ENCODE measurements at regions not wholly inside any gene's neighbourhood (a gene's known extent, or its start where the extent isn't known, plus 50 kb on each side); places are given as distances from the start of the nearest gene placed in this dataset.
A peak's percentile ranks its signal among the peaks of the same experiment; 100 is the strongest.

DNA sequence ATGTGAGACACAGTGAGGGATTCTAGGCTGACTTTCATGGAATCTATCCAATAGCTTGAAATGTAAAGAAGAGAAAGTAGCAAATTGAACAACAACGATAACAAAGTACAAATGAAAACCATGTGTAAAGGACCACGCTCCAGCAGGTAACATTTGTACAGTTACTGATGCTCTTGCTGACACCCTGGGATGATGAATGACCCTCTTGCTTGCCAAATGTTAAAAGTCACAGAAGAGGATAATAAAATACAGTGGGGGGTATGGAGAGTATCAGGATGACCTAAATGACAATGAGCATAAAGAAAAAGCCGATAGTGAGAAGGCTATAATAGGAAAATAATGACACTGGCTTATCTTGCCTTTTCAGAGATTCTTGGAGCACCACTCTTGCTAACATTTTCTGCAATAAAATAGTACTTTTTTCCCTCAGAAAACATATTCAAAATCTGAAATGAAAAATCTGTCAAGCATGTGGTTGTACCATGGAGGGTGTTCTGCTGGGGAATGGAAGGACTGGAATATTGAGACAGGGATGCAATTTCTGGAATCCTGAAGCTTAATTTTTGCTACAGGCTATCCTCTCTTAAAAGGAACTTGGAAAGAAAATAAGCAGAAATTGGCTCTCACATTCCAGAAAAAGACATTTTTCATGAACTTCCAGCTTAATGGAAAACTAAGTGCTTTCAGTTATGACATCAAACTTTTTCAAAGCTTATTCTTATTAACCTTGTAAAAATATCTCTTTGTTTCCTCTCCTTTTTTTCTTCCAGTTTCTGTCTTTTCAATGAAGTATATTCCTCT lies 303.2 kb upstream of the GHITM start:
- no peaks in the 10 kb centered on the region for H3K9me3 ChIP-seq
- DNase-seq: no peak
- H3K27me3 ChIP-seq: no peaks in the 10 kb centered on the region
- peak overlapping the region; percentile 14; the same call in 1 of the 2 replicates for H3K4me3 ChIP-seq (ENCODE audit: low read depth, low read length)
- TF ChIP-seq, protein P1, sequence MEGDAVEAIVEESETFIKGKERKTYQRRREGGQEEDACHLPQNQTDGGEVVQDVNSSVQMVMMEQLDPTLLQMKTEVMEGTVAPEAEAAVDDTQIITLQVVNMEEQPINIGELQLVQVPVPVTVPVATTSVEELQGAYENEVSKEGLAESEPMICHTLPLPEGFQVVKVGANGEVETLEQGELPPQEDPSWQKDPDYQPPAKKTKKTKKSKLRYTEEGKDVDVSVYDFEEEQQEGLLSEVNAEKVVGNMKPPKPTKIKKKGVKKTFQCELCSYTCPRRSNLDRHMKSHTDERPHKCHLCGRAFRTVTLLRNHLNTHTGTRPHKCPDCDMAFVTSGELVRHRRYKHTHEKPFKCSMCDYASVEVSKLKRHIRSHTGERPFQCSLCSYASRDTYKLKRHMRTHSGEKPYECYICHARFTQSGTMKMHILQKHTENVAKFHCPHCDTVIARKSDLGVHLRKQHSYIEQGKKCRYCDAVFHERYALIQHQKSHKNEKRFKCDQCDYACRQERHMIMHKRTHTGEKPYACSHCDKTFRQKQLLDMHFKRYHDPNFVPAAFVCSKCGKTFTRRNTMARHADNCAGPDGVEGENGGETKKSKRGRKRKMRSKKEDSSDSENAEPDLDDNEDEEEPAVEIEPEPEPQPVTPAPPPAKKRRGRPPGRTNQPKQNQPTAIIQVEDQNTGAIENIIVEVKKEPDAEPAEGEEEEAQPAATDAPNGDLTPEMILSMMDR (IDR thresholded peaks at IDR 0.05; ENCODE audit: low read depth, low read length): no peak
- H3K4me1 ChIP-seq: no peaks in the 10 kb centered on the region
- H3K36me3 ChIP-seq: no peaks in the 10 kb centered on the region

DNA sequence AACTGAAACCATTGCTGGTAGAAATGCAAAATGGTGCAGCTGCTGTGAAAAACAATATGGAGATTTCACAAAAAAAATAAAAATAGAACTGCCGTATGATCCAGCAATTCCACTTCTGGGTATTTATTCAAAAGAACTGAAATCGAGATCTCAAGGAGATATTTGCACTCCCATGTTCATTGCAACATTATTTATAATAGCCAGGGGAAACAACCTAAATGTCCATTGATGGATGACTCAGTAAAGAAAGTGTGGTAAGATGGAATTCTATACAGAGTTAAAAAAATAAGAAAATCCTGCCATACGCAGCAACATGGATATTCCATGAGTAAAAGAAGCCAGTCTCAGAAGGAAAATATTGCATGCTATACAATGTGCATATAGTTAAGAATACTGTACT lies 290.6 kb upstream of the GHITM start:
- Histone ChIP-seq H3K4me1 (no peaks in the 10 kb centered on the region), H3K27me3 (no peaks in the 10 kb centered on the region), H3K4me3 (ENCODE audit: low read depth, low read length) (no peak overlapping the region), H3K36me3 (no peaks in the 10 kb centered on the region), H3K9me3 (no peaks in the 10 kb centered on the region)
- no peak for DNase-seq
- TF ChIP-seq, protein P1 (IDR thresholded peaks at IDR 0.05; ENCODE audit: low read depth, low read length): no peak

DNA sequence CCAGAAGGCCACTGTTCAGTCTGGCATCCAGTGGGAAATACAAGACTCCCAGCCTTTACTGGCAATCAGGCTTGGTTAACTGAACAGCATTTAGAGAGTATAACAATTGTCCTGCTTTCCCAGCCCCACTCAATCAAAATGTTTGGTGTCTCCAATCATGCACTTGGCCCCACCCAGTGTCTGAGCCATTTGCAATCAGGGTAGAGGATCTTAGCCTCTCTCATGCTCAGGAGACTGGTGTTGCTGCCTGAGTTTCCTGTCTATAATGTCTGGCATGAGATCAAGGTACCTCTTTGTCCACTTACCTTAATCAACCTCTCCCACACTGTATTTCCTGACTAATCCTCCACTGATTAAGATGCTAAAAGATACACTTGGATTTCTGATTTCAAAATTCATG lies 290.2 kb upstream of the GHITM start:
- no peaks in the 10 kb centered on the region for H3K36me3 ChIP-seq
- TF ChIP-seq, protein P1 (IDR thresholded peaks at IDR 0.05; ENCODE audit: low read depth, low read length): no peak
- H3K4me1 ChIP-seq: no peaks in the 10 kb centered on the region
- H3K27me3 ChIP-seq: no peaks in the 10 kb centered on the region
- H3K4me3 ChIP-seq (ENCODE audit: low read depth, low read length): no peak overlapping the region
- H3K9me3 ChIP-seq: no peaks in the 10 kb centered on the region
- peak; percentile 19 for DNase-seq

DNA sequence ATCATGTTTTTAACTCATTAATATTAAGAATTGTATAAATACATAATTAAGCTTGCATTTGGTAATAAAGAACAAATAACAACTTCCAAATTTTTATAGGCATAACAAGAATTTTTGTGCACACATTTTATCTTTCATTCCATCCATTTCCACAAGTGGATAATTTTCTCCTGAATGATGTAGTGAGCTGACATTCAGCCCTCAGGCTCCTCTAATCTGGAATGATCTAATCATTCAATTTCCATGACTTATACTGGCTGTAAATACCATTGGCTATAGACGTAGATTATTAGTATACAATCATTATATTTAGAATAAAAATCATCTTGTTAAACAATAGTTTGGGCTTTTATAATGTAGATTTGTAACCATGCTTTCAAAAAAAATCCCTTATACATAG lies 287.2 kb upstream of the GHITM start:
- H3K4me3 ChIP-seq (ENCODE audit: low read depth, low read length): no peak overlapping the region
- H3K4me1 ChIP-seq: no peaks in the 10 kb centered on the region
- no peaks in the 10 kb centered on the region for H3K36me3 ChIP-seq
- DNase-seq: no peak
- H3K9me3 ChIP-seq: no peaks in the 10 kb centered on the region
- TF ChIP-seq, protein P1 (IDR thresholded peaks at IDR 0.05; ENCODE audit: low read depth, low read length): no peak
- no peaks in the 10 kb centered on the region for H3K27me3 ChIP-seq

DNA sequence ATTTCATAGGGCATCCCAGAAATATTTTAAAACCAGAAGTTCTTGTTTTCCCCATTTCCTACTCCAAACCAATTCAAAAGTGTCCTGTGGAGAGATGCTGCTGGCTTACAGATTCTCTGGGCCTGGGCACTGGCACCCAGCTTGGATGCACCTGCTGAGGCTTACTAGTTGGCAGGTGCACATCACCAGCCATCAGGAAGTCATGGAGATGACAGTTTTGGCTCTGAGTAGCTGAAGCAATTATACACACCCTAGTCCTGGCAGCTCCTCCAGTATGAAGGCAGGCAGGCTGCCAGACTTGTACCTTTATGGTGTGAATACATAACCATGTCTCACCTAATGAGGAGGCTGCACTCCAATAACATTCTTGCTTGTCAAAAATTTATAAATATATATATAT lies 276.6 kb upstream of the GHITM start:
- H3K36me3 ChIP-seq: no peaks in the 10 kb centered on the region
- H3K9me3 ChIP-seq: no peaks in the 10 kb centered on the region
- DNase-seq: no peak
- H3K27me3 ChIP-seq: no peaks in the 10 kb centered on the region
- H3K4me1 ChIP-seq: no peaks in the 10 kb centered on the region
- H3K4me3 ChIP-seq (ENCODE audit: low read depth, low read length): no peak overlapping the region
- TF ChIP-seq, protein P1 (IDR thresholded peaks at IDR 0.05; ENCODE audit: low read depth, low read length): no peak

DNA sequence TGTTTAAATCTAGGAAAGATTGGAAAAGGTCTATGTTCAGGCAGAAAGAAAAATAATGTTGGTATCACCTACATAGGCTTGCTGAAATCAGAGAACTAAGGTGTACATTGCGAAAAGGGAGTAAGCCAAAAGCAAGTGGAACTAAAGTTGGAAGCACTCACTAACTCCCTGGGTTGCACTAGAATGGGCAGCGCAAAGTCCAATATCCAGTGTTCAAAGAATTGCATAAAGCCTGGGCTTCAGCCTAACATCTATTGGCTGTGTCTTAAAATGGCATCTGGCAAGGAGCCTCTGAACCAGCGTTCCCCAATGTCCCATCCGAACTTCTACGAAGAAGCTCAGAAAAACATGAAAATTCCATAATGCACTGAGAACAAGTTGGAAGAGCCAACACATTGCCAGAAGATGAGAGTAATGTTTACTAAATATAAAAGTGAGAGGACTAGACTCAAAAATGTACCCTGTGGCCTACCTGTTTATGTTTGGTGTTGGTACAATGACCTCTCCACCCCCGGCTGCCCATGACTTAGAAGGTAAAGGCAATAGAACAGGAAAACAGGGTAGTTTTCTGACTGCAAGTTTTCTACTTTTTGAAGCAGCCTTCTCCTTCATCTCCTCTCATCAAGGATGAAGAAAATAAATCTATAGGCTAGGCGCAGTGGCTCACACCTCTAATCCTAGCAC lies 275.9 kb upstream of the GHITM start:
- TF ChIP-seq, protein P1 (IDR thresholded peaks at IDR 0.05; ENCODE audit: low read depth, low read length): no peak
- H3K36me3 ChIP-seq: no peaks in the 10 kb centered on the region
- no peaks in the 10 kb centered on the region for H3K27me3 ChIP-seq
- no peaks in the 10 kb centered on the region for H3K4me1 ChIP-seq
- H3K4me3 ChIP-seq (ENCODE audit: low read depth, low read length): no peak overlapping the region
- no peak for DNase-seq
- no peaks in the 10 kb centered on the region for H3K9me3 ChIP-seq

All from BE2C (cell line).